ENCODE measurements at regions not wholly inside any gene's neighbourhood (a gene's known extent, or its start where the extent isn't known, plus 50 kb on each side); places are given as distances from the start of the nearest gene placed in this dataset.

GRCh38 chr4:19260346-19260745 lies 991.4 kb upstream of the SLIT2 start:
- Histone ChIP-seq H3K9me3 (ENCODE audit: control insufficient read depth in 2 of 2, low read length in 2 of 2) (no peaks in the 10 kb centered on the region), H3K9ac (ENCODE audit: low read length in 2 of 2) (no peak overlapping the region), H3K4me3 (ENCODE audit: low read length in 2 of 2) (no peak overlapping the region), H3K27ac (ENCODE audit: low read length) (no peak overlapping the region), H3K4me1 (ENCODE audit: control insufficient read depth, insufficient read depth, low read length) (no peaks in the 10 kb centered on the region), H3K27me3 (ENCODE audit: control insufficient read depth in 1 of 2, insufficient read depth in 2 of 2, low read length in 2 of 2) (no peaks in the 10 kb centered on the region), H3K36me3 (ENCODE audit: control insufficient read depth in 2 of 2, insufficient read depth in 2 of 2, low read length in 2 of 2) (no peaks in the 10 kb centered on the region)

- Histone ChIP-seq H3K9ac (ENCODE audit: low read length in 2 of 2) (no peak overlapping the region), H3K4me3 (ENCODE audit: low read length in 2 of 2) (no peak overlapping the region), H3K27me3 (ENCODE audit: control insufficient read depth in 1 of 2, insufficient read depth in 2 of 2, low read length in 2 of 2) (no peaks in the 10 kb centered on the region), H3K27ac (ENCODE audit: low read length) (no peak overlapping the region), H3K9me3 (ENCODE audit: control insufficient read depth in 2 of 2, low read length in 2 of 2) (no peaks in the 10 kb centered on the region), H3K36me3 (ENCODE audit: control insufficient read depth in 2 of 2, insufficient read depth in 2 of 2, low read length in 2 of 2) (no peaks in the 10 kb centered on the region), H3K4me1 (ENCODE audit: control insufficient read depth, insufficient read depth, low read length) (no peaks in the 10 kb centered on the region)
Observed at GRCh38 chr4:19259920-19260319, 991.8 kb upstream of the SLIT2 start.

GRCh38 chr4:19256823-19257222 lies 994.9 kb upstream of the SLIT2 start:
- no peaks in the 10 kb centered on the region for H3K4me1 ChIP-seq (ENCODE audit: control insufficient read depth, insufficient read depth, low read length)
- H3K9me3 ChIP-seq (ENCODE audit: control insufficient read depth in 2 of 2, low read length in 2 of 2) = no peaks in the 10 kb centered on the region
- H3K9ac ChIP-seq (ENCODE audit: low read length in 2 of 2) = no peak overlapping the region
- no peak overlapping the region for H3K4me3 ChIP-seq (ENCODE audit: low read length in 2 of 2)
- H3K27me3 ChIP-seq (ENCODE audit: control insufficient read depth in 1 of 2, insufficient read depth in 2 of 2, low read length in 2 of 2) = no peaks in the 10 kb centered on the region
- H3K36me3 ChIP-seq (ENCODE audit: control insufficient read depth in 2 of 2, insufficient read depth in 2 of 2, low read length in 2 of 2) = no peaks in the 10 kb centered on the region
- no peak overlapping the region for H3K27ac ChIP-seq (ENCODE audit: low read length)

GRCh38 chr4:19254486-19254885 lies 997.2 kb upstream of the SLIT2 start:
- H3K9ac ChIP-seq (ENCODE audit: low read length in 2 of 2) = no peak overlapping the region
- no peaks in the 10 kb centered on the region for H3K36me3 ChIP-seq (ENCODE audit: control insufficient read depth in 2 of 2, insufficient read depth in 2 of 2, low read length in 2 of 2)
- H3K4me1 ChIP-seq (ENCODE audit: control insufficient read depth, insufficient read depth, low read length) = no peaks in the 10 kb centered on the region
- H3K27ac ChIP-seq (ENCODE audit: low read length) = no peak overlapping the region
- H3K27me3 ChIP-seq (ENCODE audit: control insufficient read depth in 1 of 2, insufficient read depth in 2 of 2, low read length in 2 of 2) = no peaks in the 10 kb centered on the region
- no peak overlapping the region for H3K4me3 ChIP-seq (ENCODE audit: low read length in 2 of 2)
- H3K9me3 ChIP-seq (ENCODE audit: control insufficient read depth in 2 of 2, low read length in 2 of 2) = no peaks in the 10 kb centered on the region

GRCh38 chr4:19248023-19248422 lies 1003.7 kb upstream of the SLIT2 start:
- Histone ChIP-seq H3K27me3 (ENCODE audit: control insufficient read depth in 1 of 2, insufficient read depth in 2 of 2, low read length in 2 of 2) (no peaks in the 10 kb centered on the region), H3K9ac (ENCODE audit: low read length in 2 of 2) (no peak overlapping the region), H3K36me3 (ENCODE audit: control insufficient read depth in 2 of 2, insufficient read depth in 2 of 2, low read length in 2 of 2) (no peaks in the 10 kb centered on the region), H3K9me3 (ENCODE audit: control insufficient read depth in 2 of 2, low read length in 2 of 2) (no peaks in the 10 kb centered on the region), H3K4me3 (ENCODE audit: low read length in 2 of 2) (no peak overlapping the region), H3K27ac (ENCODE audit: low read length) (no peak overlapping the region), H3K4me1 (ENCODE audit: control insufficient read depth, insufficient read depth, low read length) (no peaks in the 10 kb centered on the region)

- Histone ChIP-seq H3K9me3 (ENCODE audit: control insufficient read depth in 2 of 2, low read length in 2 of 2) (no peaks in the 10 kb centered on the region), H3K4me1 (ENCODE audit: control insufficient read depth, insufficient read depth, low read length) (no peaks in the 10 kb centered on the region), H3K9ac (ENCODE audit: low read length in 2 of 2) (no peak overlapping the region), H3K4me3 (ENCODE audit: low read length in 2 of 2) (no peak overlapping the region), H3K27ac (ENCODE audit: low read length) (no peak overlapping the region), H3K36me3 (ENCODE audit: control insufficient read depth in 2 of 2, insufficient read depth in 2 of 2, low read length in 2 of 2) (no peaks in the 10 kb centered on the region), H3K27me3 (ENCODE audit: control insufficient read depth in 1 of 2, insufficient read depth in 2 of 2, low read length in 2 of 2) (no peaks in the 10 kb centered on the region)
Observed at GRCh38 chr4:19241895-19242294, 1009.8 kb upstream of the SLIT2 start.

GRCh38 chr4:19239565-19239964 lies 1012.1 kb upstream of the SLIT2 start:
- no peaks in the 10 kb centered on the region for H3K9me3 ChIP-seq (ENCODE audit: control insufficient read depth in 2 of 2, low read length in 2 of 2)
- H3K27ac ChIP-seq (ENCODE audit: low read length) = no peak overlapping the region
- H3K9ac ChIP-seq (ENCODE audit: low read length in 2 of 2) = no peak overlapping the region
- no peaks in the 10 kb centered on the region for H3K36me3 ChIP-seq (ENCODE audit: control insufficient read depth in 2 of 2, insufficient read depth in 2 of 2, low read length in 2 of 2)
- no peak overlapping the region for H3K4me3 ChIP-seq (ENCODE audit: low read length in 2 of 2)
- H3K27me3 ChIP-seq (ENCODE audit: control insufficient read depth in 1 of 2, insufficient read depth in 2 of 2, low read length in 2 of 2) = no peaks in the 10 kb centered on the region
- no peaks in the 10 kb centered on the region for H3K4me1 ChIP-seq (ENCODE audit: control insufficient read depth, insufficient read depth, low read length)

GRCh38 chr4:19236473-19236872 lies 1015.2 kb upstream of the SLIT2 start:
- Histone ChIP-seq H3K9ac (ENCODE audit: low read length in 2 of 2) (no peak overlapping the region), H3K4me1 (ENCODE audit: control insufficient read depth, insufficient read depth, low read length) (no peaks in the 10 kb centered on the region), H3K27ac (ENCODE audit: low read length) (no peak overlapping the region), H3K9me3 (ENCODE audit: control insufficient read depth in 2 of 2, low read length in 2 of 2) (no peaks in the 10 kb centered on the region), H3K4me3 (ENCODE audit: low read length in 2 of 2) (no peak overlapping the region), H3K27me3 (ENCODE audit: control insufficient read depth in 1 of 2, insufficient read depth in 2 of 2, low read length in 2 of 2) (no peaks in the 10 kb centered on the region), H3K36me3 (ENCODE audit: control insufficient read depth in 2 of 2, insufficient read depth in 2 of 2, low read length in 2 of 2) (no peaks in the 10 kb centered on the region)

GRCh38 chr4:19230906-19231545 lies 1020.7 kb upstream of the SLIT2 start:
- no peak overlapping the region for H3K4me3 ChIP-seq (ENCODE audit: low read length in 2 of 2)
- no peak overlapping the region for H3K27ac ChIP-seq (ENCODE audit: low read length)
- H3K27me3 ChIP-seq (ENCODE audit: control insufficient read depth in 1 of 2, insufficient read depth in 2 of 2, low read length in 2 of 2) = no peaks in the 10 kb centered on the region

GRCh38 chr4:19227701-19228100 lies 1024.0 kb upstream of the SLIT2 start:
- H3K36me3 ChIP-seq (ENCODE audit: control insufficient read depth in 2 of 2, insufficient read depth in 2 of 2, low read length in 2 of 2) = no peaks in the 10 kb centered on the region
- H3K9me3 ChIP-seq (ENCODE audit: control insufficient read depth in 2 of 2, low read length in 2 of 2) = no peaks in the 10 kb centered on the region
- H3K27me3 ChIP-seq (ENCODE audit: control insufficient read depth in 1 of 2, insufficient read depth in 2 of 2, low read length in 2 of 2) = no peaks in the 10 kb centered on the region
- H3K4me3 ChIP-seq (ENCODE audit: low read length in 2 of 2) = no peak overlapping the region
- H3K4me1 ChIP-seq (ENCODE audit: control insufficient read depth, insufficient read depth, low read length) = no peaks in the 10 kb centered on the region
- H3K27ac ChIP-seq (ENCODE audit: low read length) = no peak overlapping the region
- H3K9ac ChIP-seq (ENCODE audit: low read length in 2 of 2) = no peak overlapping the region

More at GRCh38 chr4:19230906-19231545, 1020.7 kb upstream of the SLIT2 start:
- no peaks in the 10 kb centered on the region for H3K9me3 ChIP-seq (ENCODE audit: control insufficient read depth in 2 of 2, low read length in 2 of 2)
- H3K4me1 ChIP-seq (ENCODE audit: control insufficient read depth, insufficient read depth, low read length) = no peaks in the 10 kb centered on the region
- no peak overlapping the region for H3K9ac ChIP-seq (ENCODE audit: low read length in 2 of 2)
- H3K36me3 ChIP-seq (ENCODE audit: control insufficient read depth in 2 of 2, insufficient read depth in 2 of 2, low read length in 2 of 2) = no peaks in the 10 kb centered on the region

- Histone ChIP-seq H3K27ac (ENCODE audit: low read length) (no peak overlapping the region), H3K27me3 (ENCODE audit: control insufficient read depth in 1 of 2, insufficient read depth in 2 of 2, low read length in 2 of 2) (no peaks in the 10 kb centered on the region), H3K36me3 (ENCODE audit: control insufficient read depth in 2 of 2, insufficient read depth in 2 of 2, low read length in 2 of 2) (no peaks in the 10 kb centered on the region), H3K9ac (ENCODE audit: low read length in 2 of 2) (no peak overlapping the region), H3K4me3 (ENCODE audit: low read length in 2 of 2) (no peak overlapping the region), H3K4me1 (ENCODE audit: control insufficient read depth, insufficient read depth, low read length) (no peaks in the 10 kb centered on the region), H3K9me3 (ENCODE audit: control insufficient read depth in 2 of 2, low read length in 2 of 2) (no peaks in the 10 kb centered on the region)
Observed at GRCh38 chr4:19224820-19225219, 1026.9 kb upstream of the SLIT2 start.
